ENCODE measurements at regions not wholly inside any gene's neighbourhood (a gene's known extent, or its start where the extent isn't known, plus 50 kb on each side); places are given as distances from the start of the nearest gene placed in this dataset.

DNA sequence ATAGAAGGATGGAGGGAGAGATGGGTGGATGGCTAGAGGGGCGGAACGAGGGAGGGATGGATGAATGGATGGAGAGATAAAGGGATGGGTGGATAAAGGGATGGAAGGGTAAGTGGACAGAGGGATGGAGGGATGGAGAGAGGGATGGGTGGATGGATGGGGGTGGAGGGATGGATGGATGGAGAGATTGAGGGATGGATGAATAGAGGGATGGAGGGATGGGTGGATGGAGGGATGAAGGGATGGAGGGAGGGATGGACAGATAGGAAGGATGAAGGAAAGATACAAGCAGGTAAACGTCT, 313.3 kb downstream of the UACA start (continued):
- TF ChIP-seq, protein P1, sequence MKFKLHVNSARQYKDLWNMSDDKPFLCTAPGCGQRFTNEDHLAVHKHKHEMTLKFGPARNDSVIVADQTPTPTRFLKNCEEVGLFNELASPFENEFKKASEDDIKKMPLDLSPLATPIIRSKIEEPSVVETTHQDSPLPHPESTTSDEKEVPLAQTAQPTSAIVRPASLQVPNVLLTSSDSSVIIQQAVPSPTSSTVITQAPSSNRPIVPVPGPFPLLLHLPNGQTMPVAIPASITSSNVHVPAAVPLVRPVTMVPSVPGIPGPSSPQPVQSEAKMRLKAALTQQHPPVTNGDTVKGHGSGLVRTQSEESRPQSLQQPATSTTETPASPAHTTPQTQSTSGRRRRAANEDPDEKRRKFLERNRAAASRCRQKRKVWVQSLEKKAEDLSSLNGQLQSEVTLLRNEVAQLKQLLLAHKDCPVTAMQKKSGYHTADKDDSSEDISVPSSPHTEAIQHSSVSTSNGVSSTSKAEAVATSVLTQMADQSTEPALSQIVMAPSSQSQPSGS (IDR thresholded peaks at IDR 0.05; ENCODE audit: low read length): no peak
- TF ChIP-seq EP300 (IDR thresholded peaks at IDR 0.05; ENCODE audit: borderline replicate concordance in 1 of 2, low read depth in 2 of 2, low read length in 2 of 2) (no peak), TEAD4 (IDR thresholded peaks at IDR 0.05; ENCODE audit: low read depth, low read length) (no peak), POLR2A (IDR thresholded peaks at IDR 0.05; ENCODE audit: control extremely low read depth in 1 of 2, low read depth in 2 of 2, low read length in 2 of 2) (no peak), GTF2F1 (IDR thresholded peaks at IDR 0.05; ENCODE audit: borderline replicate concordance, low read depth, low read length) (no peak), TCF12 (IDR thresholded peaks at IDR 0.05; ENCODE audit: low read depth, low read length) (no peak), HDAC6 (IDR thresholded peaks at IDR 0.05; ENCODE audit: low read depth, low read length) (no peak)
- TF ChIP-seq, protein P2, sequence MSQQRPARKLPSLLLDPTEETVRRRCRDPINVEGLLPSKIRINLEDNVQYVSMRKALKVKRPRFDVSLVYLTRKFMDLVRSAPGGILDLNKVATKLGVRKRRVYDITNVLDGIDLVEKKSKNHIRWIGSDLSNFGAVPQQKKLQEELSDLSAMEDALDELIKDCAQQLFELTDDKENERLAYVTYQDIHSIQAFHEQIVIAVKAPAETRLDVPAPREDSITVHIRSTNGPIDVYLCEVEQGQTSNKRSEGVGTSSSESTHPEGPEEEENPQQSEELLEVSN (IDR thresholded peaks at IDR 0.05): no peak

Measured in H1 (cell line).